Stimulated activated memory B cell treated with anti-CD40 and anti-IgM and Interleukin-4, amounts not matched to agents 10 μg/mL and 1 μg/mL and 100 μg/mL, for 72 hours (primary cell): ENCODE measurements at regions not wholly inside any gene's neighbourhood (a gene's known extent, or its start where the extent isn't known, plus 50 kb on each side); places are given as distances from the start of the nearest gene placed in this dataset.

Source experiments
- ATAC-seq: fragments of 150-1000 bp; cut with Tn5 transposase; 2 replicates; pipeline ENCODE4 v1.10.0; 2021
- H3K27ac Mint-ChIP-seq: one replicate; pipeline ENCODE4 v1.8.0; 2022; ENCODE audit warnings: mild to moderate bottlenecking, mixed read lengths
- H3K27me3 Mint-ChIP-seq: one replicate; pipeline ENCODE4 v1.8.0; 2022; ENCODE audit warnings: mixed read lengths
- H3K36me3 Mint-ChIP-seq: one replicate; pipeline ENCODE4 v1.8.0; 2022; ENCODE audit warnings: mixed read lengths
- H3K4me1 Mint-ChIP-seq: one replicate; pipeline ENCODE4 v1.8.0; 2022; ENCODE audit warnings: mixed read lengths
- H3K4me3 Mint-ChIP-seq: one replicate; pipeline ENCODE4 v1.8.0; 2022; ENCODE audit warnings: mild to moderate bottlenecking, moderate library complexity, mixed read lengths
- H3K9me3 Mint-ChIP-seq: one replicate; pipeline ENCODE4 v1.8.0; 2022; ENCODE audit warnings: mixed read lengths

- peaks cover 65% of the 10 kb centered on the region for H3K27me3 Mint-ChIP-seq
- H3K4me1 Mint-ChIP-seq = peaks cover 34% of the 10 kb centered on the region
- no peaks in the 10 kb centered on the region for H3K9me3 Mint-ChIP-seq
- H3K27ac Mint-ChIP-seq = no peak overlapping the region
- H3K36me3 Mint-ChIP-seq = no peaks in the 10 kb centered on the region
- ATAC-seq = no peak
- H3K4me3 Mint-ChIP-seq = no peak overlapping the region
These were observed 97.7 kb upstream of the IER5L start for GRCh38 chr9:129275626-129276247.

GRCh38 chr9:129273941-129274684, 96.1 kb upstream of the IER5L start:
- no peak overlapping the region for H3K27ac Mint-ChIP-seq
- H3K36me3 Mint-ChIP-seq = no peaks in the 10 kb centered on the region
- no peaks in the 10 kb centered on the region for H3K9me3 Mint-ChIP-seq
- peaks cover 45% of the 10 kb centered on the region for H3K4me1 Mint-ChIP-seq
- no peak for ATAC-seq
- no peak overlapping the region for H3K4me3 Mint-ChIP-seq
- peaks cover 65% of the 10 kb centered on the region for H3K27me3 Mint-ChIP-seq

DNA sequence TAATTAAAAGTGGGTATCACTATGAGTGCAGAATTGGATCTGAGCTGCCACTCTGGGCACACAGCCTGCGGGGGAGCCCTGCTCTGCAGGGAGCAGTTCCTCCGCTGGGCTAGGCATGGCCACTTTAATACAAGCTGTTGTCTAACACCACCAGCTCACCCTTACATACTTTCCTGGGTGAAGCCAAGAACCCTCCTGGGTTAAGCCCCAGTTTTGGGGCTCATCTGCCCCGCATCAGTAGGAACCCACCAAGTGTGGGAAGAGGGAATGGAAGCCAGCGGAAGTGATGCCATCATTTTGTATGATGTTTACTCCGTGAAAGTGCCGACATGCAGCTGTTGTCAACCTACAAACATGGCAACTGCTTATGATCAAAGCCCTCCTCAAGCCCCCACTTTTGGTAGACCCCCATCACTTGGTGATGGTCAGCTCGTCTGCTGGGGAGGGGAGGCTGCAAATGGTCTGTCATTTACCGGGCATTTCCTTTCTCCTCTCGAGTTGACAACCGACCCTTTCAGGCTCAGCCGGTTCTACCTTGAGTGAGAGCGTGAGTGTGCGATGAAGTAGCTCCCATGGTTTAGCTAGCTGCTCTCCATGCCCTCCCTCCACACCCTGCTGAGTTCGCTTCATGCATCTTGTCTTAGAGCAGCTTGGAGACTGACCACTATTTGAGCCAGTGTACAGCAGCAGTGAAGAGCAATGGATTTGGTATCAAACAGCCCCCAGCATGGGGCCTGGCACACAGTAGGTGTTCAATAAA, 95.3 kb upstream of the IER5L start:
- Mint-ChIP-seq H3K4me3 (no peak overlapping the region), H3K27ac (no peak overlapping the region), H3K27me3 (peaks cover 58% of the 10 kb centered on the region), H3K9me3 (no peaks in the 10 kb centered on the region), H3K4me1 (peaks cover 49% of the 10 kb centered on the region), H3K36me3 (no peaks in the 10 kb centered on the region)
- ATAC-seq = no peak

DNA sequence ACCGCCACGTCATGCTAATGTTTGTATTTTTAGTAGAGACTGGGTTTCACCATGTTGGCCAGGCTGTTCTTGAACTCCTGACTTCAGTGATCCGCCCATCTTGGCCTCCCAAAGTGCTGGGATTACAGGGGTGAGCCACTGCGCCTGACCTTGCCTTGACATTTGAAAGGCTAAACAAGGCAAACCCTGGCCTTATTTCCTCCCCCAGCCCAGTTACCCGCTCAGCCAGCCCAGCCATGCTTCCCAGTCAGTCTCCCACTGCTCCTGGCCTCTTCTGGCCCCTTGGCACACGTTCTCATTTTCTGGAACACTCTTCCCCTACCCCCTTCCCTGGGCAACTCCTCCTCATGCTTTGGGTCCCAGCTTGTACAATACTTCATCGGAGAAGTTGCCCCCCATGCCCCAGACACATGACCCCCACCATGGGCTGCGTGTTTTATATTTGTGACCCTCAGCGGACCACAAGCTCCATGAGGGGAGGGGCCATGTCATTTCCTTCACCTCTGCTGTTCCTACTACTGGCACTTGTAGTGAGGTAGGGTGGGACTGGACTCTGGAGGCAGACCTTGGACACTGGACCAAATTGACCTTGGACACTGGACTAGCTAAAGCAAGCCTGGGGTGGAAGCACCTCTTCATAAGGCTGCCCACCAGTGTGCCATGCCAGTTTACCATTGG, 94.4 kb upstream of the IER5L start:
- Mint-ChIP-seq H3K27ac (peak overlapping the region; percentile 65), H3K9me3 (no peaks in the 10 kb centered on the region), H3K4me1 (peaks cover 49% of the 10 kb centered on the region), H3K36me3 (no peaks in the 10 kb centered on the region), H3K4me3 (no peak overlapping the region), H3K27me3 (peaks cover 50% of the 10 kb centered on the region)
- ATAC-seq = no peak

DNA sequence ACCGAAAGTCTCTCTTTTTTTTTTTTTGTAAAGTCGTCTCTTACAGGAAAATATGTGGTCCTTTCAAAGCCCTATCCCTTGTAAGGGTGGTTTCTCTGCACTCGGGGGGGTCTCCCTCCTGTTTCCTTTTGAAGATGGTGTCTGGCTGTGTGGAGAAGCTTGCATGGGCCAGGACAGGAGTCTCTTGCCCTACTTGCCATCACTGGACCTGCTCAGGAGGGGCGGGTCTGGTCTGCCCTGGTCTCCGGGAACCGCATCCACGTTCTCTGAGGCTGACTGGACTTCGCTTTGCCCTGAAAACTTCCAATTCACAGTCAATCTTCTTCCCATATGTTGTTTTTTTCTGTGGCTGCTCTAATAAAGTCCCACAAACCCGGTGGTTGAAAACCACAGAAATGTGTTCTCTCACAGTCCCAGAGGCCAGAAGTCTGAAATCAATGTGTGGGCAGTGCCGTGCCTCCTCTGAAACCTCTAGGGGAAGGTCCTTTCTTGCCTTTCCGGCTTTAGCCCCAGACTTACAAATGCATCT, 92.9 kb upstream of the IER5L start:
- H3K27ac Mint-ChIP-seq = peak overlapping the region; percentile 65
- ATAC-seq = peak; percentile 74

GRCh38 chr9:129270205-129270604, 92.1 kb upstream of the IER5L start:
- H3K36me3 Mint-ChIP-seq = no peaks in the 10 kb centered on the region
- no peaks in the 10 kb centered on the region for H3K9me3 Mint-ChIP-seq
- H3K4me1 Mint-ChIP-seq = peaks cover 38% of the 10 kb centered on the region
- peak overlapping the region; percentile 63 for H3K4me3 Mint-ChIP-seq
- H3K27me3 Mint-ChIP-seq = peaks cover 27% of the 10 kb centered on the region
- ATAC-seq = peak; percentile 94
- peak overlapping the region; percentile 65 for H3K27ac Mint-ChIP-seq

More for the DNA sequence above, 92.9 kb upstream of the IER5L start:
- Mint-ChIP-seq H3K36me3 (no peaks in the 10 kb centered on the region), H3K4me1 (peaks cover 38% of the 10 kb centered on the region), H3K4me3 (peak overlapping the region; percentile 63), H3K27me3 (peaks cover 35% of the 10 kb centered on the region), H3K9me3 (no peaks in the 10 kb centered on the region)

- no peaks in the 10 kb centered on the region for H3K9me3 Mint-ChIP-seq
- no peak overlapping the region for H3K4me3 Mint-ChIP-seq
These were observed 89.1 kb upstream of the IER5L start for GRCh38 chr9:129267141-129267540.

GRCh38 chr9:129266536-129266935, 88.5 kb upstream of the IER5L start:
- H3K27me3 Mint-ChIP-seq = peaks cover 23% of the 10 kb centered on the region
- H3K36me3 Mint-ChIP-seq = no peaks in the 10 kb centered on the region
- peaks cover 27% of the 10 kb centered on the region for H3K4me1 Mint-ChIP-seq
- no peaks in the 10 kb centered on the region for H3K9me3 Mint-ChIP-seq
- H3K4me3 Mint-ChIP-seq = no peak overlapping the region
- no peak for ATAC-seq
- peak overlapping the region; percentile 3 for H3K27ac Mint-ChIP-seq

More at GRCh38 chr9:129267141-129267540, 89.1 kb upstream of the IER5L start:
- peaks cover 33% of the 10 kb centered on the region for H3K4me1 Mint-ChIP-seq
- H3K36me3 Mint-ChIP-seq = no peaks in the 10 kb centered on the region
- H3K27me3 Mint-ChIP-seq = peaks cover 21% of the 10 kb centered on the region
- ATAC-seq = no peak
- no peak overlapping the region for H3K27ac Mint-ChIP-seq

GRCh38 chr9:129264388-129264787, 86.3 kb upstream of the IER5L start:
- Mint-ChIP-seq H3K4me3 (no peak overlapping the region), H3K4me1 (peaks cover 11% of the 10 kb centered on the region), H3K9me3 (no peaks in the 10 kb centered on the region), H3K27me3 (peaks cover 44% of the 10 kb centered on the region), H3K27ac (no peak overlapping the region), H3K36me3 (no peaks in the 10 kb centered on the region)
- no peak for ATAC-seq

- Mint-ChIP-seq H3K4me3 (no peak overlapping the region), H3K27me3 (peaks cover 50% of the 10 kb centered on the region), H3K27ac (no peak overlapping the region), H3K9me3 (no peaks in the 10 kb centered on the region), H3K4me1 (peaks cover 13% of the 10 kb centered on the region), H3K36me3 (no peaks in the 10 kb centered on the region)
- ATAC-seq = no peak
These were observed 85.8 kb upstream of the IER5L start for GRCh38 chr9:129263836-129264235.

- Mint-ChIP-seq H3K4me1 (peaks cover 14% of the 10 kb centered on the region), H3K27me3 (peaks cover 60% of the 10 kb centered on the region), H3K9me3 (no peaks in the 10 kb centered on the region), H3K27ac (no peak overlapping the region), H3K4me3 (no peak overlapping the region), H3K36me3 (no peaks in the 10 kb centered on the region)
- ATAC-seq = no peak
These were observed 84.2 kb upstream of the IER5L start for GRCh38 chr9:129262261-129262660.

GRCh38 chr9:129259375-129259774, 81.3 kb upstream of the IER5L start:
- no peak for ATAC-seq
- Mint-ChIP-seq H3K36me3 (no peaks in the 10 kb centered on the region), H3K9me3 (no peaks in the 10 kb centered on the region), H3K4me1 (peaks cover 10% of the 10 kb centered on the region), H3K27ac (no peak overlapping the region), H3K27me3 (peaks cover 89% of the 10 kb centered on the region), H3K4me3 (peak overlapping the region; percentile 57)

- H3K27ac Mint-ChIP-seq = no peak overlapping the region
- H3K4me1 Mint-ChIP-seq = peaks cover 9% of the 10 kb centered on the region
- H3K4me3 Mint-ChIP-seq = peak overlapping the region; percentile 57
- no peaks in the 10 kb centered on the region for H3K9me3 Mint-ChIP-seq
- no peak for ATAC-seq
- peaks cover 94% of the 10 kb centered on the region for H3K27me3 Mint-ChIP-seq
- no peaks in the 10 kb centered on the region for H3K36me3 Mint-ChIP-seq
These were observed 80.8 kb upstream of the IER5L start for GRCh38 chr9:129258823-129259301.

GRCh38 chr9:129258124-129258822, 80.2 kb upstream of the IER5L start:
- ATAC-seq = peak; percentile 68
- Mint-ChIP-seq H3K4me3 (no peak overlapping the region), H3K9me3 (no peaks in the 10 kb centered on the region), H3K36me3 (no peaks in the 10 kb centered on the region), H3K27me3 (peaks cover 94% of the 10 kb centered on the region), H3K4me1 (peaks cover 9% of the 10 kb centered on the region), H3K27ac (no peak overlapping the region)
